BJ (cell line): ENCODE measurements at regions not wholly inside any gene's neighbourhood (a gene's known extent, or its start where the extent isn't known, plus 50 kb on each side); places are given as distances from the start of the nearest gene placed in this dataset.

ENCODE experiments used
- CTCF ChIA-PET: fragments of 350-600 bp; formaldehyde crosslinking; extraction: SDS; loops from one replicate; lab custom pipeline; 2021; ENCODE audit warnings: antibody characterized with exemption, inconsistent platforms; lab: Yijun Ruan, JAX
- POLR2A ChIA-PET: fragments of 300-600 bp; sonication (Branson Sonifier 250); formaldehyde crosslinking; extraction: SDS; loops from one replicate; lab custom pipeline; 2021; ENCODE audit warnings: antibody characterized with exemption; lab: Charles Lee
- DNase-seq: peaks from one replicate; pipeline ENCODE4 v3.0.0-alpha.2; 2011; ENCODE audit warnings: low read depth
- H3K27me3 ChIP-seq: 2 replicates; pipeline ENCODE4 v1.6.0; 2011; ENCODE audit warnings: low read length; ENCODE audit not compliant: control insufficient read depth, insufficient read depth
- H3K36me3 ChIP-seq: 2 replicates; pipeline ENCODE4 v1.5.1; 2011; ENCODE audit warnings: low read length; ENCODE audit not compliant: control insufficient read depth, insufficient read depth
- H3K4me3 ChIP-seq: 2 replicates; pipeline ENCODE4 v1.5.1; 2011; ENCODE audit warnings: low read depth, mild to moderate bottlenecking, control low read depth, low read length
- CTCF ChIP-seq: IDR thresholded peaks from 2 replicates; pipeline ENCODE4 v1.5.1; 2011; ENCODE audit warnings: low read depth, mild to moderate bottlenecking, control low read depth, inconsistent platforms, low read length, moderate library complexity; ENCODE audit not compliant: insufficient read depth

DNA sequence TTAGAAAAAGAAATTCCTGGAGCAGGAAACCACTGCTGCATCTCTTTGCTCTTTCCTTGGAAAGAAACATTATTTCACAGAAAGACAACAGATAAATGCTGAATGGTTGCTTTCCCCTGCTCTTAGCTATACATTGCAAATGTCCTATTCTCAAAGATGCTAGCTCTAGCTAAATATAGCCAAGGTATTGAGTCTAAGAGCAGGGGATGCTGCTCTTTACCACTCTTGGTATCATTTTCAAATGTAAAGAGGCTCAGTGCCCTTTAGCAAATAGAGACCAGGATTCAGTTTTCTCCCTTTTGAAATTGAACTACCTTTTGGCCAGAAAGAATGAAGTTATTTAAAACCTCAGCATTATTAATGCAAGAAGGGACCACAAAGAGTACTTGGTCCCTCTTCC lies 104.0 kb upstream of the FUT8 start:
- POLR2A ChIA-PET = no interaction called here
- Histone ChIP-seq H3K27me3 (no peaks in the 10 kb centered on the region), H3K36me3 (no peaks in the 10 kb centered on the region), H3K4me3 (no peak overlapping the region)
- TF ChIP-seq CTCF = no peak
- no peak for DNase-seq
- CTCF ChIA-PET = interaction anchor here (2.0 kb wide), 1 partner anchor 10 kb away, joined by 5 read pairs; no protein-coding TSS in a partner anchor

DNA sequence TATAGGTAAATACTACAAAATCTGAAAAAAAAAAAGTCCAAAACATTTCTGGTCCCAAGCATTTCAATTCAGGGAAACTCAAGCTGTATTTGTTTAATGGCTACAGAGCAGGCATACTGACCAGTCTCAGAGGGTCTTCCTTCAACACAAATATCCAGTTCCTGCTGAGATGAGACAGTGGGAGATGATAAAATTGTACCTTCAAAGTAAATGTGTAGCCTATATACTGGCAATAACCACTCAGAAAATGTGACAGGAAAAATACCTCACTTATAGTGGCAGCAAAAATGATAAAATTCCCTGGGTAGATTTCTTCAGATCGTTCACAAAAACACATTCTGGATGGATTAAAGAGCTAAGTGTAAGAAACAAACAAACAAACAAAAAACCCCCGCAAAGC lies 102.0 kb upstream of the FUT8 start:
- Histone ChIP-seq H3K36me3 (no peaks in the 10 kb centered on the region), H3K4me3 (no peak overlapping the region), H3K27me3 (no peaks in the 10 kb centered on the region)
- TF ChIP-seq CTCF = no peak
- no peak for DNase-seq
- ChIA-PET POLR2A (no interaction called here), CTCF (interaction anchor here (0.7 to 1.5 kb wide), 2 partner anchors 9 to 11 kb away, joined by 3 read pairs; no protein-coding TSS in a partner anchor)

DNA sequence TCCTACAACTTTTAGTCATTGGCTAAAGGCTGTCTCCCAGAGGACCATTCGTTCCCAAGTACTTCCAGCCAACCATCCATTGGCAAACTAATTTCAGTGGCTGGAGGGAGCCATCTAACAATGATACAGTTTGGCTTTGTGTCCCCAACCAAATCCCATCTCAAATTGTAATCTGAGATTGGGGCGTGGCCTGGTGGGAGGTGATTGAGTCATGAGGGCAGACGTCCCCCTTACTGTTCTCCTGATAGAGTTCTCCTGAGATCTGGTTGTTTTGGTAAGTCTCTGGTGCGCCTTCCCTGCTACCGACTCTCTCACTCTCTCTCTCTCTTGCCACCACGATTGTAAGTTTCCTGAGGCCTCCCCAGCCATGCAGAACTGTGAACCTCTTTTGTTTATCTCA lies 99.7 kb upstream of the FUT8 start:
- no peaks in the 10 kb centered on the region for H3K27me3 ChIP-seq
- POLR2A ChIA-PET = no interaction called here
- H3K36me3 ChIP-seq = no peaks in the 10 kb centered on the region
- no peak for TF ChIP-seq CTCF
- DNase-seq = no peak
- CTCF ChIA-PET = no interaction called here
- H3K4me3 ChIP-seq = no peak overlapping the region

DNA sequence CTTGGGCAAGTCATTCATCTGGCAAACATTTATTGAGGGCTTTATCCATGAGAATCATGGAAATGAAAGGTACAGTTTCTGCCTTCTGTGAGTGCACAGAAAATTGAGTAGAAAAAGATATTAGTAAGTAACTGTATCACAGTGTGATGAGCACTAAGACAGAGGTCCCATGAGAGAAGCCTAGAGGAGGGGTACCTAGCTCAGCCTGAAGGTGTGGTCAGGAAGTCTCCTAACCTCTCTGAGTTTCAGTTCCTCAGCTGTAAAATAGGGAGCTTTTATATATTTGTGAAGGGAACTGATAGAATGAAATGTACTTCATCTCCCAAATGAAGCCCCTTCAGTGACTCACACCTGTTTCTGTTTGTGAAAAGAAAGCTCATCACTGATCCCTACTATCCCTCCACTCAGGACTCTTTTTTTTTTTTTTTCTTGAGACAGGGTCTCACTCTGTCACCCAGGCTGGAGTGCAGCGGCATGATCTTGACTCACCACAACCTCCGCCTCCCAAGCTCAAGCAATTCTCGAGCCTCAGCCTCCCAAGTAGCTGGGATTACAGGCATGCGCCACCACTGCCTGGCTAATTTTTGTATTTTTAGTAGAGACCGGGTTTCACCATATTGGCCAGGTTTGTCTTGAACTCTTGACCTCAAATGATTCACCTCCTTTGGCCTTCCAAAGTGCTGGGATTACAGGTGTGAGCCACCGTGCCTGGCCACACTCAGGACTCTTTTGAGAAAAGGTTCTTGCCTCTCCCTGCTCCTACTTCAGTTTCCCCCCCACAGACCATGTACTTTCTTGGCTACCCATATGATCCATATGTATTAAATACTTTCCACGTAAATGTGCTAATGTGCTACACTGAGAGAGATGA lies 93.7 kb upstream of the FUT8 start:
- ChIA-PET POLR2A (interaction anchor here (0.7 kb wide), 2 partner anchors 23 to 378 kb away, joined by 3 read pairs; no protein-coding TSS in a partner anchor), CTCF (interaction anchor here (0.6 to 1.6 kb wide), 8 partner anchors 8 to 308 kb away, joined by 3 to 5 read pairs (median 4); no protein-coding TSS in a partner anchor)

More for the DNA sequence above, 93.7 kb upstream of the FUT8 start:
- no peaks in the 10 kb centered on the region for H3K36me3 ChIP-seq
- DNase-seq = no peak
- H3K27me3 ChIP-seq = no peaks in the 10 kb centered on the region
- no peak for TF ChIP-seq CTCF
- H3K4me3 ChIP-seq = no peak overlapping the region
